SH-SY5Y (cell line): ENCODE measurements at regions not wholly inside any gene's neighbourhood (a gene's known extent, or its start where the extent isn't known, plus 50 kb on each side); places are given as distances from the start of the nearest gene placed in this dataset.
A peak's percentile ranks its signal among the peaks of the same experiment; 100 is the strongest.

Experiments
- GATA2 ChIP-seq: IDR thresholded peaks from 2 replicates; pipeline ENCODE4 v1.6.1; 2011; ENCODE audit warnings: mild to moderate bottlenecking, low read depth, low read length
- GATA3 ChIP-seq: IDR thresholded peaks from 2 replicates; pipeline ENCODE4 v1.6.1; 2011; ENCODE audit warnings: low read depth, mild to moderate bottlenecking, low read length, moderate library complexity

DNA sequence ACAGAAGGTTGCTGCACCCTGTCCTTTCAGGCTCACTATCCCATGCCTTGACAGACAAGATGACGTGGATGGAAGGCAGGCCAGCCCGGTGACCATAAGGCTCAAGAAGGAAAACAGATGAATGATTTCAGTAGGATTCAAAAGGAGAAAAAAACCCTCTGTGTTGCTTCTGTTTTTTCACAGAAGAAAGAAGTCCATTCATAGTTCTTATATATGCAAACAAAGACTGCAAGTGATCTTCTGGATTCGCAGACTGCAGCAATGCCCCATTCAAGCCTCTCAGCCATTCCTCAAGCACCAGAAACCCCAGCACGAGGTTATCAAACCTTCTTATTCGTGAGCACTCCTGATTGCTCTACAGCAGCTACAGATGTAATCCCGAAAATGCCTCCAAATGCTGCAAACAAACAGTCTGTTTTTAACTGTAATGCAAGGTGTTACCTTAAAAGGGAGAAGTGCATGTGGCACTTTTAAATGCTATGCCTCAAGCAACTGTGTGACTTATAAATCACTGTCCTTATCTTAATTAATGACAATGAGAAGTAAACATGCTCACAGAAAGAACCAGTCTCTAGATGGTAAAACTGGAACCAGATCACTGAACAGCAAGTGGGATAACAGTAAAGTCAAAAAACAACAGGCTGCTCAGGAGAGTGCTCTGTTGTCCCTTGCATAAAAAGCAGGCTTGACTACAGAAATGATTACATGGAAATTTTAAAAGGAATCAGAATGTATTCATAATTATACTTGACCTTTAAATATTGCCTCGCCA lies 173.9 kb downstream of the HHIPL2 start:
- no peak for TF ChIP-seq GATA2
- peak; percentile 17; the same call in 1 of the 2 replicates for TF ChIP-seq GATA3
